ENCODE measurements at regions not wholly inside any gene's neighbourhood (a gene's known extent, or its start where the extent isn't known, plus 50 kb on each side); places are given as distances from the start of the nearest gene placed in this dataset.
A peak's percentile ranks its signal among the peaks of the same experiment; 100 is the strongest.
"Not testable (repeated sequence)": the region's sequence is repeated elsewhere in the genome, so short reads cannot be mapped to it uniquely, and the experiment has no call there.

GRCh38 chr7:130850956-130851355 lies 116.9 kb upstream of the KLF14 start:
- DNase-seq, result no peak

GRCh38 chr7:130852867-130853266 lies 118.9 kb upstream of the KLF14 start:
- DNase-seq, result no peak

- peak; percentile 37 for DNase-seq
These were observed 119.7 kb upstream of the KLF14 start for GRCh38 chr7:130853503-130854279.

DNA sequence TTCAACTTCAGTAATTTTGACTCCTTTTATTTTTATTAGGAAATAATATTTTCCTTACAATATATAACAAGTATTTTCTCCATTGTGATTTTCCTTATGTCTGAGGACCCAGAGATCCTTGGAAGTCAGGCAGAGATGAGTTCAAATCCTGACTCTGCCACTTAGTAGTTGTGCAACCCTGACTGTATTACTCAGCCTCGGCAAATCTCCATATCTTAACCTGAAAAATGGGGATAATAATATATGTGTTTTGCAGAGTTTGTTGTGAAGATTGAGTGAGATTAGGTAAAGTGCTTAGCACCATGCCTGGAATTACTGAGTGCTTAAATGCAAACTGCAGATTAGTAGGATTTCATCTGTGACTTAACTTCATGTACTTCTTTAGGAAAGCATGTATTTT lies 120.5 kb upstream of the KLF14 start:
- no peak for DNase-seq

GRCh38 chr7:130856866-130857265 lies 122.9 kb upstream of the KLF14 start:
- no peak for DNase-seq

- not testable (repeated sequence) for DNase-seq
These were observed 126.8 kb upstream of the KLF14 start for GRCh38 chr7:130860832-130861231.

GRCh38 chr7:130865408-130866236 lies 131.6 kb upstream of the KLF14 start:
- no peak for DNase-seq

GRCh38 chr7:130867039-130867438 lies 133.0 kb upstream of the KLF14 start:
- no peak for DNase-seq

GRCh38 chr7:130867581-130868136 lies 133.7 kb upstream of the KLF14 start:
- no peak for DNase-seq

DNA sequence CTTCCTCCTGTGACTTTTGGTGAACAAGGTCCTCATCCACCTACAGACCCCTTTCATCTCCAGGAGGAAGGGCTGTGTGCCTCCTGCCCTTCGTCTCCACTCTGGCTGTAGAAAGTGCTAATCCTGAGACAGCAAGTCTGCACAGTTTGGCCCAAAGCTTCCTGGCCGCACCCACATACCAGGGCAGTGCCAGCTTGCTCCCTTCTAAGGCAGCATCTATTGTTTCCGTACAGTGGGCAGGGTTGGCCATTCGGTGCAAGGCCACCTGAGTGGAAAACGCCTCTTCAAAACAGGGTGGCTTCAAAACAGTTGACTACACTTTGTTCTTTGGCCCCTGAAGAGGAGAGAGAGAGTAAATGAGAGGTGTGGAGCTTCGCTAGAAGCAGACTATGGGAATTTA lies 134.1 kb upstream of the KLF14 start:
- DNase-seq, result no peak

DNA sequence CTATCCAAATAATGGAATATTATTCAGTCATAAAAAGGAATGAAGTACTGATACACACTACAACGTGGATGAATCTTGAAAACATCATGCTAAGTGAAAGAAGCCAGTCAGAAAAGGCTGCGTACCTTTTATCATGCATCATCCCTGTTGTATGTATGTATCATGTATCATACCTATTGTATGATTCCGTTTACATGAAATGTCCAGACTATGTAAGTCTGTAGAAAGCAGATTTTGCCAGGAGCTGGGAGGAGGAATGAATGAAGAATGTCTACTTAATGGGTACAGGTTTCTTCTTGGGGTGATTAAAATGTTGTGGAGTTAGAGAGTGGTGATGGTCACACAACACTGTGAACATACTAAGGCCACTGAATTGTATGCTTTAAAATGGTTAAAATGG lies 135.9 kb upstream of the KLF14 start:
- no peak for DNase-seq

DNA sequence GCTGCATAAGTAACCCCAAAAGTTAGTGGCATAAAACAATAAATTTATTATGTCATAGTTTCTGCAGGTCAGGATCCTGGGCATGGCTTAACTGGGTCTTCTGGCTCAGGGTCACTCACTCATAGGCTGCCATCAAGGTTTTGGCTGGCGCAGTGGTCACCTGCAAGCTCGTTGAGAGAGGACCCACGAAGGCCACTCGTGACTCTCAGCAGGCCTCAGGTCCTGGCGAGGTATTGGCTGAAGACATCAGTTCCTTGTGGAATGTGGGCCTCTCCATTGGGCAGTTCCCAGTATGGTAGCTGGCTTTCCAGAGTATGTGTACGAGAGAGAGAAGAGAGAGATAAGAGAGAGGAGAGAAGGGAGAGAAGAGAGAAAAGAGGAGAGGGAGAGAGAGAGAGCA lies 138.3 kb upstream of the KLF14 start:
- DNase-seq, result no peak

GRCh38 chr7:130872756-130873448 lies 138.9 kb upstream of the KLF14 start:
- no peak for DNase-seq

GRCh38 chr7:130874071-130874915 lies 140.3 kb upstream of the KLF14 start:
- no peak for DNase-seq

DNA sequence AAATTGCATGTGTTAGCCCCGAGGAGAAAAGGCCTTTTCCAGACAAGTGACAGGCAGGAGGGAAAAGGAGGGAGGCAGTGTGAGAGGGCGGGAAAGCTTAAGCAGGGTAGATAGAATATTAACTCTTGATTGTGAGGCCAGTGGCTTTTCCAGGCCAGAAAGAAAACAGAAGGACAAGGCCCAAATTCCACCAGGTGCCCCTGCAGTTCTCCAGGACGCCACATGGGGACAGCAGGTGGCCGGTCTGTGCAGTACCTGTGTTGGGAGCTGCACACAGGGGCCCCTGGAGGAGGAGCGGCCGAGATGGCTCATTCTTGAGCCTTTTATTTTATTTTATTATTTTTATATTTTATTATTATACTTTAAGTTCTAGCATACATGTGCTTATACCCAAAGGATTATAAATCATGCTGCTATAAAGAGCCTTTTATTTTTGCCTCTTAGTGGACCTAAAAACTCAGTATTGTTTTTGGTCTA lies 141.3 kb upstream of the KLF14 start:
- peak; percentile 54 for DNase-seq

DNA sequence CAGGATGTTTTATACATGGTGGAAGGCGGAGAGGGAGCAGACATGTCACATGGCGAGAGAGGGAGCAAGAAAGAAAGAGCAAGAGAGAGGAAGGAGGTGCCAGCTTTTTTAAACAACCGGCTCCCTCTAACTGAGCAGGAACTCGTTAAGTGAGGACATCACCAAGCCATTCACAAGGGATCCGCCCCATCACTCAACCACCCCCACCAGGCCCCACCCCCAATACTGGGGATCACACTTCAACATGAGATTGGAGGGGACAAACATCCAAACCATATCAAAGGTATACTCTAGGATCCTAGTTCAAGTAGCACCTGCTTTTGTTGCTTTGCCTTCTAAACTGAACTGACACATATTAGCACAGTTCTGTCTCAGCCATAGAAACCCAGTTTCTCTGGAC lies 141.9 kb upstream of the KLF14 start:
- no peak for DNase-seq

DNA sequence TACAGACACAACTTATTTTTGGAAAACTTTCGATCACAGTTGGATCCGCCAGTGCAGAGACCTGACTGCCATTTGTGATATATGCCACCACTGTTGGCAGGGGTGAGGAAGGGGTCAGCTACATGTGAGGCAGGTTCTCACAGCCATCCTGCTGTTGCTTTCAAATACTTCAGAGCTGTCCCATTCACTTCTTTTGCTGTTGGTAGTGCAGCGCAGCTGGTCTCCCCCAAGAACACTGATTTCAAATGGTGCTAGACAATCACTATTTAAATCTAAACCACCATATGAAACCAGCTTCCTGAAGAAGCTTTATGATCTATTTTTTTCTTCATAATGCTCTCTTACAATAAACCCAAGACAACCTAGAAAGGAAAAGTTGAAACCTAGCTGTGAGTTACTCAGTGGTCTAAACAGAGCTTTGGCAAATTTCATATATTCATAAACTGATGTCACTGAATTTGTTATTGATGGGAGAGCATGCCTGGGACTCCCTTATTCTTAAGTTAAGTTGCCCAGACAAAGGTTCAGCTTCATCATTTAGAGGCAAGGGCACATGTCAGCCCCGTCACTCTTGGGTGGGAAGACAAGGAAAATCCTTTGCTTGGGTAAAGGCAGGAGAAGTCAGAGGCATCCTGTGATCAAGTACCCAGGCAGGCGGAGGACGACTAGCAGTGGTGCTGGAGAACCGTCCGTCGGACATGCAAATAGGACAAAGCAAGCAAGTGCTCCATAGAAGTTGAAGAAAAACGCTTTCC lies 143.4 kb upstream of the KLF14 start:
- DNase-seq, result no peak

DNA sequence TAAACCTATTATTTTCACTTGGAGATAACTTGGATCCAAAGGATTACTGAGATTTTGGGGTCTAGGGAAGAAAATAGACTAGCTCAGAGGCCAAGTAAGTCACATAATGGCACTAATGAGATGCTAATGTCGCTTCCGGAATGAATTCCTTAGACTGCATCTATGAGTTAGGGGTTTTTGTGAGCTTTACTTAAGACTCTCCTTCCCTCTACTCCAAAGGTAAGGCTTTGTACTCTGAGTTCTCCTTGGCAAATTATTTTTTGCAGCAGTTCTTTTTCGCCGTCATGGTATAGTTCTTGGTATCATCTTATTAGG lies 143.9 kb upstream of the KLF14 start:
- no peak for DNase-seq

- DNase-seq, result no peak
These were observed 144.8 kb upstream of the KLF14 start for GRCh38 chr7:130878785-130879184.

DNA sequence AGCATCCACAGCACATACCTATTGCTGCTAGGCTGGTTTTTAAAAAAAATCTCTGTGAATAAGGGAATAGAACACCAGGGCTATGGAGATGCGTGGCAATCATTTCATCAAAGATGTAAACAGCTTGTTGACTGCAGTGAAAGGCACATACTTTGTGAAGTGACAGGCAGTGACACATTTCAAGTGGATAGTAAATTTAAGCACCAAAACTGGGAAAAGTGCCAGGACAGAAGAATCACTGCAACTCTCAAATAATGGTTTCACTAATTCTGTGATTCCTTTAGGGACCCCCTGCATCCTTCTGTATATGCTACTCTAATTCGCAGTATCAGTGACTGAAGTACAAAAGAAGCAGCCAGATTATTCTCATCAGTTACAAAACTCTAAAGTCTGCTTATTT lies 145.2 kb upstream of the KLF14 start:
- DNase-seq, result no peak

DNA sequence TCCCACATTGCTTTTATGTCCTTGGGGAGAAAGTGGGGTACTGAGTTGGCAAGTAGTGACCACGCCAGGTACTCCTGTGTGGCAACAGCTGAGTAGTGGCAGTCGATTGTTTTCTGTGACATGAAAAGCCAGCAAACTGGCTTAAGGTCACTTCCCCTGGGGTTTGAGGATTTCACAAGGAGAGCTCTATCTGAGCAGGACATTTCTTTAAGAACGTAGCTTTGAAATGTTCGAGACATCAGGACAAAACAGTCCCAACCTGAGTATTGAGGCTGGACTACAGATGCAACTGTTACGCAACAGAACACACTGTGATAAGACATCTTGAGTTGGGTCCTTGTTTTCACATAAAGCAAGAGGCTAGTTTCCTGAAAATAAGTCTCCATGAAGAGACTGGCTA lies 146.7 kb upstream of the KLF14 start:
- DNase-seq, result no peak

Measured in kidney glomerular epithelial cell (primary cell).